NCI-H146 treated with DMSO at 0.1 percent for 48 hours (cell line): ENCODE measurements at regions not wholly inside any gene's neighbourhood (a gene's known extent, or its start where the extent isn't known, plus 50 kb on each side); places are given as distances from the start of the nearest gene placed in this dataset.

Experiments used
- DNase-seq: peaks from one replicate; lab custom pipeline; 2025; ENCODE audit not compliant: unreplicated experiment; lab: John Stamatoyannopoulos, UW

GRCh38 chr16:6616746-6617145, 715.9 kb upstream of the RBFOX1 start:
- DNase-seq: no peak

- DNase-seq: no peak
These were observed 717.0 kb upstream of the RBFOX1 start for GRCh38 chr16:6615636-6616035.

GRCh38 chr16:6611535-6611934, 721.1 kb upstream of the RBFOX1 start:
- DNase-seq: no peak

GRCh38 chr16:6605490-6605889, 727.2 kb upstream of the RBFOX1 start:
- DNase-seq: no peak

- DNase-seq: no peak
These were observed 728.8 kb upstream of the RBFOX1 start for GRCh38 chr16:6603780-6604325.

GRCh38 chr16:6602405-6602804, 730.2 kb upstream of the RBFOX1 start:
- DNase-seq: no peak

GRCh38 chr16:6600167-6600566, 732.5 kb upstream of the RBFOX1 start:
- no peak for DNase-seq

GRCh38 chr16:6593799-6594198, 738.8 kb upstream of the RBFOX1 start:
- no peak for DNase-seq

GRCh38 chr16:6576606-6577005, 756.0 kb upstream of the RBFOX1 start:
- no peak for DNase-seq

GRCh38 chr16:6576113-6576512, 756.5 kb upstream of the RBFOX1 start:
- no peak for DNase-seq

GRCh38 chr16:6574146-6574545, 758.5 kb upstream of the RBFOX1 start:
- no peak for DNase-seq

GRCh38 chr16:6573577-6573976, 759.1 kb upstream of the RBFOX1 start:
- peak; percentile 25 for DNase-seq

- no peak for DNase-seq
These were observed 761.6 kb upstream of the RBFOX1 start for GRCh38 chr16:6571044-6571443.

- DNase-seq: no peak
These were observed 762.1 kb upstream of the RBFOX1 start for GRCh38 chr16:6570530-6570929.

GRCh38 chr16:6562986-6563385, 769.7 kb upstream of the RBFOX1 start:
- DNase-seq: no peak

GRCh38 chr16:6560306-6561100, 772.1 kb upstream of the RBFOX1 start:
- DNase-seq: no peak

GRCh38 chr16:6558661-6559060, 774.0 kb upstream of the RBFOX1 start:
- no peak for DNase-seq

GRCh38 chr16:6558126-6558525, 774.5 kb upstream of the RBFOX1 start:
- peak; percentile 29 for DNase-seq

GRCh38 chr16:6557353-6558023, 775.2 kb upstream of the RBFOX1 start:
- DNase-seq: no peak

GRCh38 chr16:6549415-6549814, 783.2 kb upstream of the RBFOX1 start:
- DNase-seq: no peak

GRCh38 chr16:6548507-6548906, 784.1 kb upstream of the RBFOX1 start:
- no peak for DNase-seq

- DNase-seq: no peak
These were observed 785.5 kb upstream of the RBFOX1 start for GRCh38 chr16:6547131-6547530.
